ENCODE measurements at regions not wholly inside any gene's neighbourhood (a gene's known extent, or its start where the extent isn't known, plus 50 kb on each side); places are given as distances from the start of the nearest gene placed in this dataset.

GRCh38 chr12:88399811-88400210 lies 180.5 kb downstream of the KITLG start:
- TF ChIP-seq CTCF (IDR thresholded peaks at IDR 0.05; ENCODE audit: low read depth, low read length) = no peak
- DNase-seq = no peak
- H3K27ac ChIP-seq = no peak overlapping the region

GRCh38 chr12:88400302-88400701 lies 180.0 kb downstream of the KITLG start:
- no peaks in the 10 kb centered on the region for H3K36me3 ChIP-seq
- TF ChIP-seq CTCF (IDR thresholded peaks at IDR 0.05; ENCODE audit: low read depth, low read length) = no peak
- H3K27me3 ChIP-seq (ENCODE audit: insufficient read depth, low read depth, severe bottlenecking) = no peaks in the 10 kb centered on the region
- no peak for DNase-seq
- H3K4me3 ChIP-seq (ENCODE audit: low read depth, low read length) = no peak overlapping the region
- no peak overlapping the region for H3K27ac ChIP-seq
- H3K9me3 ChIP-seq (ENCODE audit: severe bottlenecking) = no peaks in the 10 kb centered on the region

More at GRCh38 chr12:88399811-88400210, 180.5 kb downstream of the KITLG start:
- no peak overlapping the region for H3K4me3 ChIP-seq (ENCODE audit: low read depth, low read length)
- H3K36me3 ChIP-seq = no peaks in the 10 kb centered on the region
- H3K9me3 ChIP-seq (ENCODE audit: severe bottlenecking) = no peaks in the 10 kb centered on the region
- H3K27me3 ChIP-seq (ENCODE audit: insufficient read depth, low read depth, severe bottlenecking) = no peaks in the 10 kb centered on the region

- DNase-seq = no peak
- no peak for TF ChIP-seq CTCF (IDR thresholded peaks at IDR 0.05; ENCODE audit: low read depth, low read length)
- H3K4me3 ChIP-seq (ENCODE audit: low read depth, low read length) = no peak overlapping the region
- no peaks in the 10 kb centered on the region for H3K9me3 ChIP-seq (ENCODE audit: severe bottlenecking)
- H3K27ac ChIP-seq = no peak overlapping the region
- no peaks in the 10 kb centered on the region for H3K27me3 ChIP-seq (ENCODE audit: insufficient read depth, low read depth, severe bottlenecking)
- no peaks in the 10 kb centered on the region for H3K36me3 ChIP-seq
These were observed 179.1 kb downstream of the KITLG start for GRCh38 chr12:88401155-88401554.

- Histone ChIP-seq H3K4me3 (ENCODE audit: low read depth, low read length) (no peak overlapping the region), H3K27me3 (ENCODE audit: insufficient read depth, low read depth, severe bottlenecking) (peaks cover 4% of the 10 kb centered on the region), H3K9me3 (ENCODE audit: severe bottlenecking) (no peaks in the 10 kb centered on the region), H3K36me3 (no peaks in the 10 kb centered on the region), H3K27ac (no peak overlapping the region)
- no peak for TF ChIP-seq CTCF (IDR thresholded peaks at IDR 0.05; ENCODE audit: low read depth, low read length)
- no peak for DNase-seq
These were observed 173.4 kb downstream of the KITLG start for GRCh38 chr12:88406905-88407304.

- Histone ChIP-seq H3K27ac (no peak overlapping the region), H3K27me3 (ENCODE audit: insufficient read depth, low read depth, severe bottlenecking) (peaks cover 4% of the 10 kb centered on the region)
- TF ChIP-seq CTCF (IDR thresholded peaks at IDR 0.05; ENCODE audit: low read depth, low read length) = no peak
These were observed 171.4 kb downstream of the KITLG start for GRCh38 chr12:88408823-88409222.

GRCh38 chr12:88409257-88409656 lies 171.0 kb downstream of the KITLG start:
- no peak overlapping the region for H3K4me3 ChIP-seq (ENCODE audit: low read depth, low read length)
- DNase-seq = no peak
- no peak for TF ChIP-seq CTCF (IDR thresholded peaks at IDR 0.05; ENCODE audit: low read depth, low read length)
- no peaks in the 10 kb centered on the region for H3K36me3 ChIP-seq
- no peaks in the 10 kb centered on the region for H3K9me3 ChIP-seq (ENCODE audit: severe bottlenecking)
- H3K27ac ChIP-seq = no peak overlapping the region
- peaks cover 6% of the 10 kb centered on the region for H3K27me3 ChIP-seq (ENCODE audit: insufficient read depth, low read depth, severe bottlenecking)

More at GRCh38 chr12:88408823-88409222, 171.4 kb downstream of the KITLG start:
- H3K36me3 ChIP-seq = no peaks in the 10 kb centered on the region
- H3K9me3 ChIP-seq (ENCODE audit: severe bottlenecking) = no peaks in the 10 kb centered on the region
- H3K4me3 ChIP-seq (ENCODE audit: low read depth, low read length) = no peak overlapping the region
- no peak for DNase-seq
